ENCODE measurements at regions not wholly inside any gene's neighbourhood (a gene's known extent, or its start where the extent isn't known, plus 50 kb on each side); places are given as distances from the start of the nearest gene placed in this dataset.

DNA sequence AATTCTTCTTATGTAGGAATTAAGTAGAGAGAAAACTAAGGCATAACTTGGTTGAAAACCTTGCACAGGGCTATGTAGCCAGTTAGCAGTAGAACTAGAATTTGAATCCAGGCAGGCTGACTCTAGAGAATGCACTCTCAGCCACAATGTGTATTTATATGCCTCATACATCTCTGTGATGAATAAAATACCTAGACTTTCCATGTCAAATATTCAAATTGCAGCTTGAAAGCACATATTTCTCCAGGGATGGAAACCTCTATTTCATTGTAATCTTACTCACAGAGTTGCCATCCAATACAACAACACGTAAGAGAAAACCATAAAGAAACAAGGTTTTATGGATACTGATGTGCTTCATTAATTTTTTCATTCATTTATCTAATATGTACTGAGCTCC, 256.0 kb upstream of the FLRT2 start:
- no peak for TF ChIP-seq POLR2A (IDR thresholded peaks at IDR 0.05; ENCODE audit: low read length)
- no peak for TF ChIP-seq GATA1 (IDR thresholded peaks at IDR 0.05; ENCODE audit: low read depth, low read length)

Measured in erythroblast (primary cell).